GM04503 (cell line): ENCODE measurements at regions not wholly inside any gene's neighbourhood (a gene's known extent, or its start where the extent isn't known, plus 50 kb on each side); places are given as distances from the start of the nearest gene placed in this dataset.
A peak's percentile ranks its signal among the peaks of the same experiment; 100 is the strongest.
"Not testable (repeated sequence)": the region's sequence is repeated elsewhere in the genome, so short reads cannot be mapped to it uniquely, and the experiment has no call there.

Source experiments
- DNase-seq: peaks from one replicate; pipeline ENCODE4 v3.0.0-alpha.2; 2012; ENCODE audit warnings: low read depth

- DNase-seq, result no peak
Observed at GRCh38 chr5:152456815-152457443, 51.9 kb upstream of the NMUR2 start.

GRCh38 chr5:152462021-152462721 is 57.1 kb upstream of the NMUR2 start:
- DNase-seq, result no peak

GRCh38 chr5:152464048-152464447 is 59.0 kb upstream of the NMUR2 start:
- DNase-seq, result no peak

GRCh38 chr5:152465140-152465539 is 60.1 kb upstream of the NMUR2 start:
- no peak for DNase-seq

- no peak for DNase-seq
Observed at GRCh38 chr5:152466085-152466745, 61.1 kb upstream of the NMUR2 start.

GRCh38 chr5:152470167-152470566 is 65.1 kb upstream of the NMUR2 start:
- no peak for DNase-seq

GRCh38 chr5:152472083-152472482 is 67.0 kb upstream of the NMUR2 start:
- DNase-seq, result no peak

- DNase-seq, result no peak
Observed at GRCh38 chr5:152474961-152475360, 69.9 kb upstream of the NMUR2 start.

- no peak for DNase-seq
Observed at GRCh38 chr5:152477536-152477935, 72.5 kb upstream of the NMUR2 start.

GRCh38 chr5:152479866-152480265 is 74.8 kb upstream of the NMUR2 start:
- not testable (repeated sequence) for DNase-seq

- not testable (repeated sequence) for DNase-seq
Observed at GRCh38 chr5:152480677-152481076, 75.6 kb upstream of the NMUR2 start.

GRCh38 chr5:152487130-152487529 is 82.1 kb upstream of the NMUR2 start:
- DNase-seq, result no peak

- no peak for DNase-seq
Observed at GRCh38 chr5:152488869-152489268, 83.8 kb upstream of the NMUR2 start.

- DNase-seq, result no peak
Observed at GRCh38 chr5:152499814-152500535, 94.9 kb upstream of the NMUR2 start.

GRCh38 chr5:152501294-152501693 is 96.2 kb upstream of the NMUR2 start:
- DNase-seq, result no peak

- no peak for DNase-seq
Observed at GRCh38 chr5:152503206-152503605, 98.1 kb upstream of the NMUR2 start.

- DNase-seq, result peak; percentile 4
Observed at GRCh38 chr5:152505442-152506042, 100.5 kb upstream of the NMUR2 start.

- no peak for DNase-seq
Observed at GRCh38 chr5:152511120-152511519, 106.0 kb upstream of the NMUR2 start.

GRCh38 chr5:152511531-152512132 is 106.6 kb upstream of the NMUR2 start:
- no peak for DNase-seq

- no peak for DNase-seq
Observed at GRCh38 chr5:152514827-152515397, 109.8 kb upstream of the NMUR2 start.

- DNase-seq, result no peak
Observed at GRCh38 chr5:152523964-152524363, 118.9 kb upstream of the NMUR2 start.
